Ishikawa (cell line): ENCODE measurements at regions not wholly inside any gene's neighbourhood (a gene's known extent, or its start where the extent isn't known, plus 50 kb on each side); places are given as distances from the start of the nearest gene placed in this dataset.

Experiments
- CEBPB ChIP-seq: IDR thresholded peaks from 2 replicates; pipeline ENCODE4 v1.6.1; 2012
- CREB1 ChIP-seq: IDR thresholded peaks from 2 replicates; pipeline ENCODE4 v1.6.1; 2012; ENCODE audit warnings: low read depth
- EGR1 ChIP-seq: IDR thresholded peaks from 2 replicates; pipeline ENCODE4 v1.6.1; 2012
- EP300 ChIP-seq: IDR thresholded peaks from 2 replicates; pipeline ENCODE4 v1.6.1; 2012; ENCODE audit warnings: borderline replicate concordance
- NFIC ChIP-seq: IDR thresholded peaks from 2 replicates; pipeline ENCODE4 v1.6.1; 2012
- RAD21 ChIP-seq: IDR thresholded peaks from 2 replicates; pipeline ENCODE4 v1.6.1; 2012; ENCODE audit warnings: low read depth
- REST ChIP-seq: IDR thresholded peaks from 2 replicates; pipeline ENCODE4 v1.6.1; 2012; ENCODE audit warnings: low read depth, mild to moderate bottlenecking
- TAF1 ChIP-seq: IDR thresholded peaks from 2 replicates; pipeline ENCODE4 v1.6.1; 2012; ENCODE audit warnings: low read depth, mild to moderate bottlenecking
- YY1 ChIP-seq: IDR thresholded peaks from 2 replicates; pipeline ENCODE4 v1.6.1; 2012; ENCODE audit warnings: low read depth
- ZBTB7A ChIP-seq: IDR thresholded peaks from 2 replicates; pipeline ENCODE4 v1.6.1; 2012; ENCODE audit warnings: low read depth
- TF ChIP-seq, protein P1 (sequence below): IDR thresholded peaks from 2 replicates; pipeline ENCODE4 v1.6.1; 2012
- TF ChIP-seq, protein P2 (sequence below): IDR thresholded peaks from 2 replicates; pipeline ENCODE4 v1.6.1; 2012

- TF ChIP-seq EP300 = no peak
- TF ChIP-seq, protein P1, sequence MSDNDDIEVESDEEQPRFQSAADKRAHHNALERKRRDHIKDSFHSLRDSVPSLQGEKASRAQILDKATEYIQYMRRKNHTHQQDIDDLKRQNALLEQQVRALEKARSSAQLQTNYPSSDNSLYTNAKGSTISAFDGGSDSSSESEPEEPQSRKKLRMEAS = no peak
- no peak for TF ChIP-seq EGR1
- no peak for TF ChIP-seq REST
- no peak for TF ChIP-seq TAF1
- no peak for TF ChIP-seq RAD21
- no peak for TF ChIP-seq NFIC
- TF ChIP-seq YY1 = no peak
- TF ChIP-seq CEBPB = no peak
- TF ChIP-seq, protein P2, sequence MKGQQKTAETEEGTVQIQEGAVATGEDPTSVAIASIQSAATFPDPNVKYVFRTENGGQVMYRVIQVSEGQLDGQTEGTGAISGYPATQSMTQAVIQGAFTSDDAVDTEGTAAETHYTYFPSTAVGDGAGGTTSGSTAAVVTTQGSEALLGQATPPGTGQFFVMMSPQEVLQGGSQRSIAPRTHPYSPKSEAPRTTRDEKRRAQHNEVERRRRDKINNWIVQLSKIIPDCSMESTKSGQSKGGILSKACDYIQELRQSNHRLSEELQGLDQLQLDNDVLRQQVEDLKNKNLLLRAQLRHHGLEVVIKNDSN = no peak
- no peak for TF ChIP-seq CREB1
- TF ChIP-seq ZBTB7A = no peak
Measured at GRCh38 chr14:61188978-61189808, 91.9 kb downstream of the TMEM30B start.
